Kidney epithelial cell (primary cell): ENCODE measurements at regions not wholly inside any gene's neighbourhood (a gene's known extent, or its start where the extent isn't known, plus 50 kb on each side); places are given as distances from the start of the nearest gene placed in this dataset.
"Not testable (repeated sequence)": the region's sequence is repeated elsewhere in the genome, so short reads cannot be mapped to it uniquely, and the experiment has no call there.

Experiments
- DNase-seq: peaks from one replicate; pipeline ENCODE4 v3.0.0-alpha.2; 2010; ENCODE audit warnings: low read depth
- H3K27me3 ChIP-seq: 2 replicates; pipeline ENCODE4 v1.6.0; 2011; ENCODE audit warnings: low read length; ENCODE audit not compliant: control insufficient read depth, insufficient read depth
- H3K36me3 ChIP-seq: 2 replicates; pipeline ENCODE4 v1.5.1; 2011; ENCODE audit warnings: low read length; ENCODE audit not compliant: control insufficient read depth, insufficient read depth
- H3K4me3 ChIP-seq: 2 replicates; pipeline ENCODE4 v1.5.1; 2011; ENCODE audit warnings: low read depth, mild to moderate bottlenecking, control low read depth, low read length
- CTCF ChIP-seq: IDR thresholded peaks from 2 replicates; pipeline ENCODE4 v1.5.1; 2011; ENCODE audit warnings: mild to moderate bottlenecking, moderate library complexity, low read length, control low read depth, inconsistent platforms; ENCODE audit not compliant: insufficient read depth, poor library complexity, severe bottlenecking

DNA sequence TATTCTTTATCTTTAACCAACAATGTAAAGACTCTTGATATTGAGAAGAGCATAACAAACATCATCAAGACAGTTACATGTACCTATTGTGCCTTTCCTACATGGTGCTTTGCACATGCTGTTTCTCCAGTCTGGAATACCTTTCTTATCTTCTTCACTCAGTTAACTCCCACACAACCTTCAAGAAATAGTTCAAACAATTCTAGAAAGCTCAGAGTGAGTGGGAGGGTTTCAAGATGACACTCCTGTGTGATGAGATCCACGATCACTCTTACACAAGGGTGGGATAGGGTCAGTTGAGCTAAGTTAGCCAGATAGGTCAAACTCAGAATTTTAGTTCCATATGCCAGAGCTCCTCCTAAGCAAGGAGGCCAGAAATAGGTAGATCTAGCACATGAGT is 915.5 kb downstream of the NR2F1-AS1 start:
- H3K36me3 ChIP-seq = no peaks in the 10 kb centered on the region
- no peaks in the 10 kb centered on the region for H3K27me3 ChIP-seq
- no peak for TF ChIP-seq CTCF
- no peak overlapping the region for H3K4me3 ChIP-seq
- no peak for DNase-seq

DNA sequence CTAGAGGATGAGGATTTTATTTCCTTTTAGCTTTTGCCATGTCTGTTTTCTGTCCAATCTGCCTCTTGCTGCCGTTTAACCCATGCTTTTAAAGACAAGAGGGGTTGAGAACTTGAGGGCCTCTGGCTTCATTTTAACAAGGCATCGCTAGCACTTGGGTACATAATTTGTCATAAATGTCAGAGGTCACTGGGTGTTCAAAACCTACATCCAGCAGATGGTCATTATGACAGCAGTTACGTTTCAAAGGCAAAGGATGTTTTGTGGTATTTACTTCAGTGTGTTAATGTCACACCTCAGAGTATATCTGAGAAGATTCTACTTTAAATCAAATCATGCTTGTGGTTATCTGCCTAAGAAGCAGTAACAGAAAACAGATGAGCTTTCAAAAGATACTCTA is 918.3 kb downstream of the NR2F1-AS1 start:
- no peak for DNase-seq
- no peak overlapping the region for H3K4me3 ChIP-seq
- no peaks in the 10 kb centered on the region for H3K27me3 ChIP-seq
- H3K36me3 ChIP-seq = no peaks in the 10 kb centered on the region
- TF ChIP-seq CTCF = no peak

- no peaks in the 10 kb centered on the region for H3K27me3 ChIP-seq
- H3K36me3 ChIP-seq = no peaks in the 10 kb centered on the region
- no peak for TF ChIP-seq CTCF
- DNase-seq = no peak
- no peak overlapping the region for H3K4me3 ChIP-seq
Measured at GRCh38 chr5:92659246-92659645, 921.8 kb downstream of the NR2F1-AS1 start.

DNA sequence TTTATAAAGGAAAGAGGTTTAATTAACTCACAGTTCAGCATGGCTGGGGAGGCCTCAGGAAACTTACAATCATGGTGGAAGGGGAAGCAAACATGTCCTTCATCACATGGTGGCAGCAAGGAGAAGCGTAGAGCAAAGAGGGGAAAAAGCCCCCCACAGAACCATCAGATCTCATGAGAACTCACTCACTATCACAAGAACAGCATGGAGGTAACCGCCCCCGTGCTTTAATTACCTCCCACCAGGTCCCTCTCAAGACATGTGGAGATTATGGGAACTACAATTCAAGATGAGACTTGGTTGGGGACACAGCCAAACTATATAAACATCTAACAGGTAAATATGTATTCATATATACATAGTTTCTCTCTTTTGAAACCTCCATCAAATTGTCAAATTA is 926.4 kb downstream of the NR2F1-AS1 start:
- not testable (repeated sequence) for H3K36me3 ChIP-seq, DNase-seq, H3K4me3 ChIP-seq, H3K27me3 ChIP-seq

- TF ChIP-seq CTCF = no peak
- Histone ChIP-seq H3K36me3 (no peaks in the 10 kb centered on the region), H3K4me3 (no peak overlapping the region), H3K27me3 (no peaks in the 10 kb centered on the region)
- DNase-seq = no peak
Measured at GRCh38 chr5:92653730-92654461, 927.1 kb downstream of the NR2F1-AS1 start.

- no peak overlapping the region for H3K4me3 ChIP-seq
- no peak for DNase-seq
- no peak for TF ChIP-seq CTCF
- no peaks in the 10 kb centered on the region for H3K27me3 ChIP-seq
- H3K36me3 ChIP-seq = no peaks in the 10 kb centered on the region
Measured at GRCh38 chr5:92652756-92653155, 928.3 kb downstream of the NR2F1-AS1 start.
